A673 (cell line): ENCODE measurements at regions not wholly inside any gene's neighbourhood (a gene's known extent, or its start where the extent isn't known, plus 50 kb on each side); places are given as distances from the start of the nearest gene placed in this dataset.

Experiments
- EZH2 ChIP-seq: fragments of 200-600 bp; sonication (generic); IDR thresholded peaks from 2 replicates; pipeline ENCODE4 v1.6.1; 2017; ENCODE audit warnings: borderline replicate concordance, low read depth, mild to moderate bottlenecking, mixed read lengths, antibody characterized with exemption, low read length; ENCODE audit not compliant: poor library complexity, severe bottlenecking
- TF ChIP-seq, protein P1 (sequence below): fragments of 300-800, 200-600 bp; sonication (generic); conservative IDR thresholded peaks from 2 replicates; pipeline ENCODE4 v1.5.1; 2017; ENCODE audit warnings: low read depth, mild to moderate bottlenecking, antibody characterized with exemption, low read length, moderate library complexity, mixed read lengths

DNA sequence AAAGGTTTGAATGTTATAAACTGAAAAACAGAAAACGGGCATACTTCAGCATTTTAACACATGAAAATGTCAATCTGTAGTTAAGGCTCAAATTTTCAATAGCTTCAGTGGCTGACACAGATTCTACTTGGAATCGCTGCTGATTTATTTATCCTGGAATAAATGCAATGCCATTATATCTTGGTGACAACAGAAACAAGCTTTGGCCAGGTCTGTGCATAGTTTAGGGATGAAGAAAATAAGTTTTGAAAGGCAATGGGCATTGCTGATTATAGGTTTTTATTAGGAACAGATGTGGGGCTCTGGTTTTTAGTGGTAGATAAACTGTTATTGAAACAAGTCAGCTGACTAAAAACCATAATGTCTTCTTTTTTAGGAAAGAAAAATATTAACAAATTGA, 96.8 kb upstream of the SOX4 start:
- TF ChIP-seq, protein P1, sequence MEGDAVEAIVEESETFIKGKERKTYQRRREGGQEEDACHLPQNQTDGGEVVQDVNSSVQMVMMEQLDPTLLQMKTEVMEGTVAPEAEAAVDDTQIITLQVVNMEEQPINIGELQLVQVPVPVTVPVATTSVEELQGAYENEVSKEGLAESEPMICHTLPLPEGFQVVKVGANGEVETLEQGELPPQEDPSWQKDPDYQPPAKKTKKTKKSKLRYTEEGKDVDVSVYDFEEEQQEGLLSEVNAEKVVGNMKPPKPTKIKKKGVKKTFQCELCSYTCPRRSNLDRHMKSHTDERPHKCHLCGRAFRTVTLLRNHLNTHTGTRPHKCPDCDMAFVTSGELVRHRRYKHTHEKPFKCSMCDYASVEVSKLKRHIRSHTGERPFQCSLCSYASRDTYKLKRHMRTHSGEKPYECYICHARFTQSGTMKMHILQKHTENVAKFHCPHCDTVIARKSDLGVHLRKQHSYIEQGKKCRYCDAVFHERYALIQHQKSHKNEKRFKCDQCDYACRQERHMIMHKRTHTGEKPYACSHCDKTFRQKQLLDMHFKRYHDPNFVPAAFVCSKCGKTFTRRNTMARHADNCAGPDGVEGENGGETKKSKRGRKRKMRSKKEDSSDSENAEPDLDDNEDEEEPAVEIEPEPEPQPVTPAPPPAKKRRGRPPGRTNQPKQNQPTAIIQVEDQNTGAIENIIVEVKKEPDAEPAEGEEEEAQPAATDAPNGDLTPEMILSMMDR, result no peak
- no peak for TF ChIP-seq EZH2
